Activated CD8-positive, alpha-beta memory T cell treated with anti-CD3 and anti-CD28 coated beads, Interleukin-2, amount 50 U/mL, for 1 hour (primary cell): ENCODE measurements at regions not wholly inside any gene's neighbourhood (a gene's known extent, or its start where the extent isn't known, plus 50 kb on each side); places are given as distances from the start of the nearest gene placed in this dataset.

ENCODE experiments used
- DNase-seq: peaks from one replicate; pipeline ENCODE4 v3.0.0-alpha.2; 2020; ENCODE audit errors: extremely low read depth

- no peak for DNase-seq
These were observed 463.5 kb downstream of the MTX2 start for GRCh38 chr2:176732780-176733179.

- DNase-seq, result no peak
These were observed 464.6 kb downstream of the MTX2 start for GRCh38 chr2:176733698-176734430.

- no peak for DNase-seq
These were observed 465.6 kb downstream of the MTX2 start for GRCh38 chr2:176734868-176735267.

GRCh38 chr2:176742271-176742670, 470.3 kb upstream of the HNRNPA3 start:
- no peak for DNase-seq

GRCh38 chr2:176743671-176744070, 468.9 kb upstream of the HNRNPA3 start:
- DNase-seq, result no peak

- DNase-seq, result no peak
These were observed 468.4 kb upstream of the HNRNPA3 start for GRCh38 chr2:176744146-176744545.

- DNase-seq, result no peak
These were observed 466.9 kb upstream of the HNRNPA3 start for GRCh38 chr2:176745543-176746200.

- DNase-seq, result no peak
These were observed 466.2 kb upstream of the HNRNPA3 start for GRCh38 chr2:176746411-176746810.

GRCh38 chr2:176747506-176747905, 465.1 kb upstream of the HNRNPA3 start:
- no peak for DNase-seq

GRCh38 chr2:176747928-176748327, 464.7 kb upstream of the HNRNPA3 start:
- DNase-seq, result no peak

GRCh38 chr2:176748662-176749061, 463.9 kb upstream of the HNRNPA3 start:
- no peak for DNase-seq

- no peak for DNase-seq
These were observed 461.0 kb upstream of the HNRNPA3 start for GRCh38 chr2:176751314-176752227.

GRCh38 chr2:176752295-176752694, 460.3 kb upstream of the HNRNPA3 start:
- no peak for DNase-seq

GRCh38 chr2:176753205-176753604, 459.4 kb upstream of the HNRNPA3 start:
- DNase-seq, result no peak

GRCh38 chr2:176753752-176754474, 458.7 kb upstream of the HNRNPA3 start:
- no peak for DNase-seq

- no peak for DNase-seq
These were observed 457.0 kb upstream of the HNRNPA3 start for GRCh38 chr2:176755537-176756135.

- no peak for DNase-seq
These were observed 454.2 kb upstream of the HNRNPA3 start for GRCh38 chr2:176758426-176758825.

GRCh38 chr2:176760439-176760838, 452.2 kb upstream of the HNRNPA3 start:
- no peak for DNase-seq

- DNase-seq, result no peak
These were observed 449.5 kb upstream of the HNRNPA3 start for GRCh38 chr2:176763130-176763529.

- no peak for DNase-seq
These were observed 448.7 kb upstream of the HNRNPA3 start for GRCh38 chr2:176763851-176764404.

GRCh38 chr2:176764921-176765320, 447.7 kb upstream of the HNRNPA3 start:
- DNase-seq, result no peak
